GM12878 (cell line): ENCODE measurements at regions not wholly inside any gene's neighbourhood (a gene's known extent, or its start where the extent isn't known, plus 50 kb on each side); places are given as distances from the start of the nearest gene placed in this dataset.

Source experiments
- ATAC-seq: fragments of 200-7000 bp; cut with Tn5 transposase; 3 replicates; pipeline ENCODE4 v1.9.1; 2020; ENCODE audit warnings: mild to moderate bottlenecking, moderate library complexity
- BruUV-seq: library from RNA; stranded (reverse); fragments of 400-500 nt; replicated peaks from 2 replicates; lab custom pipeline; 2021; lab: Mats Ljungman, UMichigan
- CTCF ChIA-PET: fragments of 300-600 bp; sonication (Branson Sonifier 250); formaldehyde crosslinking; extraction: SDS; loops from one replicate; lab custom pipeline; 2021; ENCODE audit warnings: inconsistent platforms; lab: Yijun Ruan, JAX
- POLR2A ChIA-PET: fragments of 350-600 bp; formaldehyde crosslinking; extraction: SDS; loops from one replicate; lab custom pipeline; 2021; ENCODE audit warnings: inconsistent platforms; lab: Charles Lee
- RAD21 ChIA-PET: fragments of 300-600 bp; sonication (Branson Sonifier 250); formaldehyde crosslinking; loops from one replicate; lab custom pipeline; 2023; ENCODE audit warnings: antibody characterized with exemption; ENCODE audit not compliant: unreplicated experiment; lab: Charles Lee
- SMC1A ChIA-PET: fragments of 300-600 bp; sonication (Branson Sonifier 250); formaldehyde crosslinking; loops from one replicate; lab custom pipeline; 2023; ENCODE audit not compliant: unreplicated experiment, uncharacterized antibody; lab: Charles Lee
- DNase-seq: peaks from one replicate; pipeline ENCODE4 v3.0.0-alpha.2; 2011; ENCODE audit warnings: low read depth, low spot score
- FAIRE-seq: peaks from 3 replicates; lab custom pipeline; 2011; peaks lifted over from hg19 to GRCh38; lab: Jason Lieb, UNC
- H2AFZ ChIP-seq: 2 replicates; pipeline ENCODE4 v1.6.0; 2011; ENCODE audit warnings: low read depth, low read length, control low read depth; ENCODE audit not compliant: control insufficient read depth
- H3K27ac ChIP-seq: 2 replicates; pipeline ENCODE4 v1.5.1; 2011; ENCODE audit warnings: control low read depth; ENCODE audit not compliant: control insufficient read depth, insufficient read depth
- H3K27me3 ChIP-seq, 2 experiments: replicated peaks in 1 of 2; 2 replicates each; pipeline versions ENCODE4 v1.6.0 to v1.6.1; 2011; ENCODE audit warnings: low read length in 1 of 2; ENCODE audit not compliant: control insufficient read depth in 2 of 2, insufficient read depth in 2 of 2
- H3K36me3 ChIP-seq, 2 experiments: 2 replicates each; pipeline ENCODE4 v1.5.1; 2011; ENCODE audit warnings: low read length in 1 of 2; ENCODE audit not compliant: control insufficient read depth in 2 of 2, insufficient read depth in 2 of 2
- H3K4me1 ChIP-seq: 2 replicates; pipeline ENCODE4 v1.6.1; 2011; ENCODE audit warnings: mild to moderate bottlenecking, low read length, moderate library complexity, mixed read lengths; ENCODE audit not compliant: control insufficient read depth, insufficient read depth
- H3K4me2 ChIP-seq: 2 replicates; pipeline ENCODE4 v1.6.0; 2011; ENCODE audit warnings: control low read depth; ENCODE audit not compliant: control insufficient read depth, insufficient read depth
- H3K4me3 ChIP-seq: fragments of 200-600 bp; sonication (generic); 2 replicates; pipeline ENCODE4 v1.5.1; 2016
- H3K79me2 ChIP-seq: 2 replicates; pipeline ENCODE4 v1.6.0; 2011; ENCODE audit warnings: low read length; ENCODE audit not compliant: control insufficient read depth, insufficient read depth
- H3K9ac ChIP-seq: 2 replicates; pipeline ENCODE4 v1.8.0; 2011; ENCODE audit warnings: low read length, control low read depth, mixed read lengths; ENCODE audit not compliant: control insufficient read depth, insufficient read depth
- H3K9me3 ChIP-seq: replicated peaks from 3 replicates; pipeline ENCODE4 v1.5.1; 2011; ENCODE audit warnings: mild to moderate bottlenecking, low read length; ENCODE audit not compliant: control insufficient read depth, insufficient read depth
- H4K20me1 ChIP-seq: 2 replicates; pipeline ENCODE4 v1.6.0; 2011; ENCODE audit not compliant: control insufficient read depth, insufficient read depth
- ATF7 ChIP-seq: fragments of 450-650 bp; IDR thresholded peaks from 2 replicates; pipeline ENCODE4 v1.6.1; 2016; ENCODE audit warnings: low read depth, mild to moderate bottlenecking
- CEBPB ChIP-seq, 2 experiments: fragments of 150-350 bp in 1 of 2; IDR thresholded peaks; 2 replicates each; pipeline ENCODE4 v1.6.1; 2012 to 2014; ENCODE audit warnings: low read depth in 2 of 2, low read length in 2 of 2, borderline replicate concordance in 1 of 2, inconsistent platforms in 1 of 2
- CREM ChIP-seq: IDR thresholded peaks from 2 replicates; pipeline ENCODE4 v1.6.1; 2014; ENCODE audit warnings: antibody characterized with exemption, low read depth
- HSF1 ChIP-seq: fragments of 150-350 bp; IDR thresholded peaks from 2 replicates; pipeline ENCODE4 v1.6.1; 2014; ENCODE audit warnings: mild to moderate bottlenecking, low read depth, low read length
- MYB ChIP-seq: fragments of 150-350 bp; IDR thresholded peaks from 2 replicates; pipeline ENCODE4 v1.6.1; 2014; ENCODE audit warnings: mild to moderate bottlenecking, low read depth, low read length, borderline replicate concordance
- PAX5 ChIP-seq: IDR thresholded peaks from 2 replicates; pipeline ENCODE4 v1.6.1; 2011; ENCODE audit warnings: low read depth, low read length, borderline replicate concordance
- POLR2AphosphoS5 ChIP-seq: IDR thresholded peaks from 2 replicates; pipeline ENCODE4 v1.6.1; 2011; ENCODE audit warnings: mild to moderate bottlenecking, low read length, inconsistent platforms
- PRDM15 ChIP-seq: fragments of 450-650 bp; formaldehyde crosslinking; IDR thresholded peaks from 2 replicates; pipeline ENCODE4 v1.4.0; 2020; ENCODE audit warnings: mild to moderate bottlenecking, moderate library complexity
- RB1 ChIP-seq: fragments of 450-650 bp; formaldehyde crosslinking; IDR thresholded peaks from 2 replicates; pipeline ENCODE4 v1.6.1; 2017; ENCODE audit warnings: mild to moderate bottlenecking, borderline replicate concordance
- SMARCA5 ChIP-seq: fragments of 450-650 bp; IDR thresholded peaks from 2 replicates; pipeline ENCODE4 v1.6.1; 2017; ENCODE audit warnings: mild to moderate bottlenecking
- TBL1XR1 ChIP-seq: IDR thresholded peaks from 2 replicates; pipeline ENCODE4 v1.6.1; 2012; ENCODE audit warnings: low read depth, low read length, improper control_type of control experiment
- ZBTB33 ChIP-seq: fragments of 450-650 bp; IDR thresholded peaks from 2 replicates; pipeline ENCODE4 v1.6.1; 2017; ENCODE audit warnings: mild to moderate bottlenecking
- ZBTB4 ChIP-seq: fragments of 450-650 bp; formaldehyde crosslinking; IDR thresholded peaks from 2 replicates; pipeline ENCODE4 v1.4.0; 2022; ENCODE audit warnings: mild to moderate bottlenecking, moderate library complexity
- ZSCAN29 ChIP-seq: fragments of 450-650 bp; IDR thresholded peaks from 2 replicates; pipeline ENCODE4 v1.6.1; 2017; ENCODE audit warnings: mild to moderate bottlenecking, moderate library complexity
- WGBS: methylation state at CpG from one replicate; pipeline ENCODE4 v1.1.6; 2016; ENCODE audit warnings: low lambda C conversion rate; ENCODE audit not compliant: insufficient replicate concordance, insufficient coverage; ENCODE audit errors: missing lambda C conversion rate; 5-methylcytosine and 5-hydroxymethylcytosine counted together
- in situ Hi-C: fragments of 300-500 bp; cut with MboI; formaldehyde crosslinking; loops from 9 replicates; pipeline ENCODE4 v1.14.3; 2018; ENCODE audit warnings: mixed read lengths
- intact Hi-C: fragments of 100-400 bp; cut with micrococcal nuclease; formaldehyde crosslinking; loops from one replicate; pipeline ENCODE4 v1.14.2; 2022; ENCODE audit not compliant: unreplicated experiment

GRCh38 chr3:31116651-31117050 is 222.2 kb upstream of the GADL1 start:
- SMC1A ChIA-PET, result no interaction called here
- H3K27me3 ChIP-seq, result no peaks in the 10 kb centered on the region
- H3K36me3 ChIP-seq, result no peaks in the 10 kb centered on the region
- CTCF ChIA-PET, result no interaction called here
- RAD21 ChIA-PET, result no interaction called here
- no peaks in the 10 kb centered on the region for H3K4me1 ChIP-seq
- H3K4me2 ChIP-seq, result no peak overlapping the region
- POLR2A ChIA-PET, result no interaction called here
- H3K9ac ChIP-seq, result no peak overlapping the region
- WGBS, result 42% methylated on average over 2 of the region's 2 CpGs
- ATAC-seq, result no peak
- H2AFZ ChIP-seq, result no peak overlapping the region
- intact Hi-C loops (no loop called here), in situ Hi-C loops (no loop called here)
- no peak for DNase-seq
- no peak overlapping the region for H3K27ac ChIP-seq
- H4K20me1 ChIP-seq, result no peaks in the 10 kb centered on the region
- no peak overlapping the region for H3K4me3 ChIP-seq
- no TSS peak for BruUV-seq
- H3K9me3 ChIP-seq, result no peaks in the 10 kb centered on the region; the same call in 1 of the 3 replicates
- H3K79me2 ChIP-seq, result no peaks in the 10 kb centered on the region
- no peak for TF ChIP-seq PRDM15 (CRISPR knock-in tag)
- no peak for TF ChIP-seq RB1
- TF ChIP-seq MYB, result no peak
- no peak for TF ChIP-seq CREM
- no peak for TF ChIP-seq ZBTB33
- no peak for TF ChIP-seq TBL1XR1
- no peak for TF ChIP-seq ZSCAN29
- no peak for TF ChIP-seq PAX5
- TF ChIP-seq CEBPB (IDR thresholded peaks at IDR 0.05; ENCODE audit: borderline replicate concordance in 1 of 2, low read depth in 2 of 2, low read length in 2 of 2), result no peak
- no peak for TF ChIP-seq ATF7
- TF ChIP-seq SMARCA5, result no peak
- no peak for TF ChIP-seq POLR2AphosphoS5
- no peak for TF ChIP-seq HSF1
- no peak for TF ChIP-seq ZBTB4 (CRISPR knock-in tag)
- FAIRE-seq, result no peak
